Kidney epithelial cell (primary cell): ENCODE measurements at regions not wholly inside any gene's neighbourhood (a gene's known extent, or its start where the extent isn't known, plus 50 kb on each side); places are given as distances from the start of the nearest gene placed in this dataset.
"Not testable (repeated sequence)": the region's sequence is repeated elsewhere in the genome, so short reads cannot be mapped to it uniquely, and the experiment has no call there.

Experiments
- DNase-seq: peaks from one replicate; pipeline ENCODE4 v3.0.0-alpha.2; 2010; ENCODE audit warnings: low read depth
- H3K27me3 ChIP-seq: 2 replicates; pipeline ENCODE4 v1.6.0; 2011; ENCODE audit warnings: low read length; ENCODE audit not compliant: control insufficient read depth, insufficient read depth
- H3K36me3 ChIP-seq: 2 replicates; pipeline ENCODE4 v1.5.1; 2011; ENCODE audit warnings: low read length; ENCODE audit not compliant: control insufficient read depth, insufficient read depth
- H3K4me3 ChIP-seq: 2 replicates; pipeline ENCODE4 v1.5.1; 2011; ENCODE audit warnings: low read depth, mild to moderate bottlenecking, control low read depth, low read length
- TF ChIP-seq, protein P1 (sequence below): IDR thresholded peaks from 2 replicates; pipeline ENCODE4 v1.5.1; 2011; ENCODE audit warnings: mild to moderate bottlenecking, moderate library complexity, low read length, control low read depth, inconsistent platforms; ENCODE audit not compliant: insufficient read depth, poor library complexity, severe bottlenecking

DNA sequence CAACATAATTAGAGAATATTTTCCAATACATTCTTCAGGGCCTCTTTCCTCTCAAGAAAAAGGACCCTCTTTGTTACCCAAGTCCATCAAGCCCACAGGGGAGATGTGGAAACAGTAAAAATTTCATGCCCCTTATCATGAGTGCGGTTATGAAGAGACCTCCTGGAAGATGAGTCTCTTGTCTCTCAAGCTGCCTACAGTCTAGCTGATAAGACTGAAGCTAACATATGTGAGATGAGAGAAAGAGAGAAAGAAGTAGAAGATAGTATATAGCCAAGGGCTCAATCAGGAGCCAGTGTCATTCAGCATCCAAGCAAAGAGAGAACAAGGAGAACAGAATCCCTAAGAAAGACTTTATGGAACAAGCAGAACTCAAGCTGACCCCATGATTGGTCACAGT is 75.9 kb upstream of the CABCOCO1 start:
- Histone ChIP-seq H3K36me3 (no peaks in the 10 kb centered on the region), H3K4me3 (no peak overlapping the region), H3K27me3 (no peaks in the 10 kb centered on the region)
- DNase-seq = no peak
- TF ChIP-seq, protein P1, sequence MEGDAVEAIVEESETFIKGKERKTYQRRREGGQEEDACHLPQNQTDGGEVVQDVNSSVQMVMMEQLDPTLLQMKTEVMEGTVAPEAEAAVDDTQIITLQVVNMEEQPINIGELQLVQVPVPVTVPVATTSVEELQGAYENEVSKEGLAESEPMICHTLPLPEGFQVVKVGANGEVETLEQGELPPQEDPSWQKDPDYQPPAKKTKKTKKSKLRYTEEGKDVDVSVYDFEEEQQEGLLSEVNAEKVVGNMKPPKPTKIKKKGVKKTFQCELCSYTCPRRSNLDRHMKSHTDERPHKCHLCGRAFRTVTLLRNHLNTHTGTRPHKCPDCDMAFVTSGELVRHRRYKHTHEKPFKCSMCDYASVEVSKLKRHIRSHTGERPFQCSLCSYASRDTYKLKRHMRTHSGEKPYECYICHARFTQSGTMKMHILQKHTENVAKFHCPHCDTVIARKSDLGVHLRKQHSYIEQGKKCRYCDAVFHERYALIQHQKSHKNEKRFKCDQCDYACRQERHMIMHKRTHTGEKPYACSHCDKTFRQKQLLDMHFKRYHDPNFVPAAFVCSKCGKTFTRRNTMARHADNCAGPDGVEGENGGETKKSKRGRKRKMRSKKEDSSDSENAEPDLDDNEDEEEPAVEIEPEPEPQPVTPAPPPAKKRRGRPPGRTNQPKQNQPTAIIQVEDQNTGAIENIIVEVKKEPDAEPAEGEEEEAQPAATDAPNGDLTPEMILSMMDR = no peak

DNA sequence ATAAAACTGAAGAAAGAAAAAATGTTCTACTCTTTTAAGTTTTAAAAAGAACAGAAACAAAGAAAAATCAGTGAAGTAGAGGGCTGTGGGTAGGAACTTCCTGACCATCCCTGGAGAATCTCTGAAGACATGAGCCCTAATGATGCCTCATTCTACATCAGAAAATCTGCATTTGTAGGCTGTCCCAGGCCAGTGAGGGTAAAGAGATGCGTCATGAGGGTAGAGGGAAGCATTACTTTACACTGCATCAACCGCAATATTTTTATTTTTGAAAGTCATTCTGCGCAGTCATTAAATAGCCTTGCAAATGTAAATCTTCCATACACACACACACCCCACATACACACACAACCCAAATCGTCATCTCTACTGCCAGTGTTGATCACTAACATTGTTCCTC is 82.1 kb upstream of the CABCOCO1 start:
- Histone ChIP-seq H3K36me3 (no peaks in the 10 kb centered on the region), H3K4me3 (no peak overlapping the region), H3K27me3 (no peaks in the 10 kb centered on the region)
- TF ChIP-seq, protein P1 = no peak
- no peak for DNase-seq

DNA sequence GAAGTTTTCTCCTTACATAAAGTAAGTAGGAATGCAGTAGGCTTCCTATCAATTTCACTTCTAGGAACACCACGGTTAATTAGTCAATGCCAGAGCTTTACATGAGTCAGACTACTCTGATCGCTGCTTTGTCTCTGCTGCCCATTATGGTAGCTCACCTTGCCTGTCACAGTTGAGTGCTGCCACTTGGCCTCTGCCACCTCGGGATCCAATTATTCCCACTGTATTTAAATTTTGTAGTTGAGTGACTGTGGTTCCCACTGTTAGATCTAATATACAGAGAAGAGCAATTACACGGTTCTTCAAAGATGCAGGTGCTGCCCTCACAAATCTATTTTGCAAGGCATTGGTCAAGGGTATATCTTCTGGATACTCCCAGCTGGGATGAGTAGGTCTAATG is 92.5 kb upstream of the CABCOCO1 start:
- not testable (repeated sequence) for H3K4me3 ChIP-seq, DNase-seq, H3K27me3 ChIP-seq, H3K36me3 ChIP-seq

DNA sequence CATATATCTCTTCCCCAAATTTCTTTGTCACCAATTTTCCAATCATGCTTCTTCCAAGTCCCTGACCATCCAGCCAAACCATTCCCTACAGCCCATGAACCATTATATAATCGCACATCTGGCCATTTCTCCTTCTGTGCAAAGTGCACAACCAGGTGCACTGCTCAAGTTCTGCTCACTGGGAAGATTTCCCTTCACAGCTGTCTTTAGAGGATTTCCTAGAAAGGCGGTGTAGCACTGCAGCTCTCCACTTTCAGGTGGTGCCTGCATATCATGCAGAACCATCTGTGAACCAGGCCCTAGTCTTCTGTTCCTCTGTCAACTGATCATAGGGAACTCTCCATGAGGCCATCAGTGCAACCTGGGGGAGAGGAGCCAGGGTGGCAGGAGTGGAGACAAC is 95.0 kb upstream of the CABCOCO1 start:
- no peaks in the 10 kb centered on the region for H3K27me3 ChIP-seq
- no peak overlapping the region for H3K4me3 ChIP-seq
- DNase-seq = no peak
- no peaks in the 10 kb centered on the region for H3K36me3 ChIP-seq
- TF ChIP-seq, protein P1 = no peak

DNA sequence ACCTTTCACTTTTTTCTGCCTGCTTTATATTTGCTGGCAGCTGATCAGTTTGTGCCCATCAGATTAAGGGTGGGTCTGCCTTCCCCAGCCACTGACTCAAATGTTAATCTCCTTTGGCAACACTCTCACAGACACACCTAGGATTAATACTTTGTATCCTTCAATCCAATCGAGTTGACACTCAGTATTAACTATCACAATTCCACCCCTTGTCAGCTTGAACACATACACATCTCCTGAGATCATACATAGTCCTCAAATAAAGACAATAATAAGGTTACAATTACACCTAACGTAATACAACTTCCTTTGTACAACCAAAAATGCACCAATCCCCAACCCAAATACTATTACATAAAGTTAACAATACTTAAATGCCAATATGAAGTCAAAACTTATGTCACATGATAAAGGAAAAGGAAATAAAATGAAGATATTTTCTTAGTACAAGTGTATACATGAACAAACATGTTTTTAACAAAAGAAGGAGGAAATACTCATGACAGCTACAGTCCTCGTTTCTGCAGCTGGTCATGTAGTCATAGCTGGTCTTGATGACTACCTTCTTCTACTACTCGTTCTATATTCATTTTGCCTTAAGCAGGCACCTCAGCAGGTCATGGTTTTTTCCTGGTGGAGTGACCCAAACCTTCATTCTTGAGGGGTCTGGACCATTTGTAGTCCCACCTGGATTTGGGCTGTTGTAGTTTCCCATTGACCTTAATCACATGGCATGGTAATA is 96.7 kb upstream of the CABCOCO1 start:
- no peaks in the 10 kb centered on the region for H3K27me3 ChIP-seq
- no peaks in the 10 kb centered on the region for H3K36me3 ChIP-seq
- no peak overlapping the region for H3K4me3 ChIP-seq
- TF ChIP-seq, protein P1 = no peak
- DNase-seq = no peak

DNA sequence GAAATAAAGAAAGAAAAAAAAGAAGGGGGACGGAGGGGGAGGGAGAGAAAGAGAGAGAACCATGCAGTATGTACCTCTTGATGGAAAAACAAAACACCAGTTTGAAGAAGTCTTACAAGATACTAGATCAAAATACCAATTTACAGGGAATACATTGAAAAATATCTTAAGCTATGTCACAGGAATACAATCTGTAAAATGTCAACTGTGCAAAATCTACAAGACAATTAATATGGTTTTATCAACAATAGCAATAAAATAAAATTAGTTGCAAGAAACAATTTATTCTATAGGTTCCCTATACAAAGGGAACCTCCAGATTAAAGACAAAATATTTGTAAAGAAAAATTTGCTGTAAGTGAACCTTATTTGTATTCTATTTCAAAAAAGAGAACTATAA is 98.3 kb upstream of the CABCOCO1 start:
- no peak for DNase-seq
- H3K27me3 ChIP-seq = no peaks in the 10 kb centered on the region
- H3K36me3 ChIP-seq = no peaks in the 10 kb centered on the region
- TF ChIP-seq, protein P1 = no peak
- no peak overlapping the region for H3K4me3 ChIP-seq
